RWPE2 (cell line): ENCODE measurements at regions not wholly inside any gene's neighbourhood (a gene's known extent, or its start where the extent isn't known, plus 50 kb on each side); places are given as distances from the start of the nearest gene placed in this dataset.

Experiments used
- ATAC-seq: fragments of 200-7000 bp; cut with Tn5 transposase; 3 replicates; pipeline ENCODE4 v1.9.1; 2021; ENCODE audit warnings: low read depth
- DNase-seq: peaks from one replicate; pipeline ENCODE4 v3.0.0-alpha.2; 2020; ENCODE audit warnings: low spot score
- H3K27ac ChIP-seq: fragments of 450-650 bp; 2 replicates; pipeline ENCODE4 v1.5.1; 2017; ENCODE audit warnings: mild to moderate bottlenecking; ENCODE audit not compliant: poor library complexity, severe bottlenecking
- H3K27me3 ChIP-seq: fragments of 250-450 bp; sonication (Bioruptor Pico); 2 replicates; pipeline ENCODE4 v1.5.1; 2021; ENCODE audit warnings: mild to moderate bottlenecking, moderate library complexity; ENCODE audit not compliant: insufficient read depth, poor library complexity, severe bottlenecking
- H3K36me3 ChIP-seq: fragments of 250-450 bp; sonication (Bioruptor Pico); 2 replicates; pipeline ENCODE4 v1.5.1; 2020; ENCODE audit warnings: low read depth, mild to moderate bottlenecking, moderate library complexity
- H3K4me1 ChIP-seq: fragments of 250-450 bp; sonication (Bioruptor Pico); 2 replicates; pipeline ENCODE4 v1.5.1; 2021; ENCODE audit warnings: mild to moderate bottlenecking, moderate library complexity; ENCODE audit not compliant: insufficient read depth, poor library complexity, severe bottlenecking
- H3K4me3 ChIP-seq: fragments of 250-450 bp; sonication (Bioruptor Pico); 2 replicates; pipeline ENCODE4 v1.5.1; 2021; ENCODE audit warnings: mild to moderate bottlenecking, moderate library complexity; ENCODE audit not compliant: severe bottlenecking
- H3K9me3 ChIP-seq: fragments of 250-450 bp; sonication (Bioruptor Pico); 2 replicates; pipeline ENCODE4 v1.5.1; 2021; ENCODE audit warnings: mild to moderate bottlenecking, moderate library complexity; ENCODE audit not compliant: severe bottlenecking
- TF ChIP-seq, protein P1 (sequence below): fragments of 450-650 bp; IDR thresholded peaks from one replicate; pipeline ENCODE4 v1.5.1; 2017; ENCODE audit warnings: mild to moderate bottlenecking, moderate library complexity; ENCODE audit not compliant: poor library complexity, severe bottlenecking

DNA sequence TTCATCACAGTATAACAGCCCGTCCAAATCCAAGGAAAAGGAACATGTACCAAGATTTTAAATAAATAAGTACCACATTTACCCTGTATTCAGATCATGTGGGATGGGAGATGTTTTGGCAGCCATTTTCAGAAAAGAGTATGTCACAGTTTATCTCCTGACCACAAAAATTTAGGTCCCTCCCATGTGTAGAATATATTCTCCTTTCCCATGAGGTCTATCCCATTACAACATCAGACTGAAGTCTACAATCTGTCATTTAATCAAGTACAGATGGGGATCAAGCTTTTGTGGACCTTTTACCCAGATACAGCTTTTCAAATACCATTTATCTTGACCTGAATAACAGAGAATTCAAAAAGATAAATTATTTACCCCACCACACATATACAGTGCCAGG, 444.5 kb downstream of the PLOD2 start:
- DNase-seq: no peak
- ATAC-seq: no peak
- no peaks in the 10 kb centered on the region for H3K36me3 ChIP-seq
- no peaks in the 10 kb centered on the region for H3K27me3 ChIP-seq
- no peak overlapping the region for H3K4me3 ChIP-seq
- H3K9me3 ChIP-seq: no peaks in the 10 kb centered on the region
- H3K27ac ChIP-seq: no peak overlapping the region
- H3K4me1 ChIP-seq: no peaks in the 10 kb centered on the region
- TF ChIP-seq, protein P1, sequence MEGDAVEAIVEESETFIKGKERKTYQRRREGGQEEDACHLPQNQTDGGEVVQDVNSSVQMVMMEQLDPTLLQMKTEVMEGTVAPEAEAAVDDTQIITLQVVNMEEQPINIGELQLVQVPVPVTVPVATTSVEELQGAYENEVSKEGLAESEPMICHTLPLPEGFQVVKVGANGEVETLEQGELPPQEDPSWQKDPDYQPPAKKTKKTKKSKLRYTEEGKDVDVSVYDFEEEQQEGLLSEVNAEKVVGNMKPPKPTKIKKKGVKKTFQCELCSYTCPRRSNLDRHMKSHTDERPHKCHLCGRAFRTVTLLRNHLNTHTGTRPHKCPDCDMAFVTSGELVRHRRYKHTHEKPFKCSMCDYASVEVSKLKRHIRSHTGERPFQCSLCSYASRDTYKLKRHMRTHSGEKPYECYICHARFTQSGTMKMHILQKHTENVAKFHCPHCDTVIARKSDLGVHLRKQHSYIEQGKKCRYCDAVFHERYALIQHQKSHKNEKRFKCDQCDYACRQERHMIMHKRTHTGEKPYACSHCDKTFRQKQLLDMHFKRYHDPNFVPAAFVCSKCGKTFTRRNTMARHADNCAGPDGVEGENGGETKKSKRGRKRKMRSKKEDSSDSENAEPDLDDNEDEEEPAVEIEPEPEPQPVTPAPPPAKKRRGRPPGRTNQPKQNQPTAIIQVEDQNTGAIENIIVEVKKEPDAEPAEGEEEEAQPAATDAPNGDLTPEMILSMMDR: no peak

DNA sequence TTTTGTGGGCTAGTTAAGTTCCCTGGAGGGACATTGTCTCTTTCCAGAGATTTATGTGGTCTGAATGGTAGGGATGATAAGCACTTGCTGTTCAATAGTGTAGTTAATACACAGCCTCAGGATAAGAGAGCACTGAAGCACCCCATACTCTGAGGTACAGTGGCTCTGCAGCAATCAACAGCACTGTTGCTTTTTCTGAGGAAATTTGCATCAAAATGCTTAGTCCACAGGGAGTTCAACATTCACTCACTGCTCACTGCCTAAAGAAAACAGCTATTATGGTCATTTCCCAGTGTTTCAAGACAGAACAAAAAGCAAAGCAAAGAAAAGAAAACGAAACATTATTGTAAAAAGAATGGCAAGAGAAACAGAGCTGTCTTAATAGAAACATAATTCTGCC, 441.9 kb downstream of the PLOD2 start:
- no peak overlapping the region for H3K4me3 ChIP-seq
- no peak overlapping the region for H3K27ac ChIP-seq
- no peaks in the 10 kb centered on the region for H3K36me3 ChIP-seq
- H3K4me1 ChIP-seq: no peaks in the 10 kb centered on the region
- no peaks in the 10 kb centered on the region for H3K9me3 ChIP-seq
- TF ChIP-seq, protein P1: no peak
- H3K27me3 ChIP-seq: no peaks in the 10 kb centered on the region
- ATAC-seq: no peak
- no peak for DNase-seq

DNA sequence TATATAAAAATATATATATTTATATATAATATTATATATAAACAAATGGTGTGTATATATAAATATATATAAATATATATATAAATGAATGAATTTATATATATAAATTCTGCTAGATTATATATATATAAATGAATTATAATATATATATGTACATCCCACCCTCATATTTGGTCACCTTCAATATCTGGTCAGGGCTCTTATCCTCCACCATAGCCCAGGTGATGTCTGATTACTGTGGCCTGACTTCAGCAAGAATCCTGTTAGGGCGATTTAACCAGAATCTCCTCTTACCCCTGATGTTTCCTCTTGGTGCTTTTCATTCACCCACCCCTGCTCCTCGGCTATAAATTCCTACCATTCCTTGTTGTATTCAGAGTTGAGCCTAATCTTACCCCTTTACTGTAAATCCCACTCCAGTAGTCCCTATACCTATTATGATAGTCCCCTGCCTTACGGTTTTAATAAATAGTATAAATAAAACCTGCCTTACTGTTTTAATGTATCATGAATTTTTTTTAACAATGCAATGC, 439.6 kb downstream of the PLOD2 start:
- Histone ChIP-seq H3K4me1 (no peaks in the 10 kb centered on the region), H3K36me3 (no peaks in the 10 kb centered on the region), H3K4me3 (no peak overlapping the region), H3K9me3 (no peaks in the 10 kb centered on the region), H3K27me3 (no peaks in the 10 kb centered on the region), H3K27ac (no peak overlapping the region)
- no peak for DNase-seq
- ATAC-seq: no peak
- TF ChIP-seq, protein P1: no peak

DNA sequence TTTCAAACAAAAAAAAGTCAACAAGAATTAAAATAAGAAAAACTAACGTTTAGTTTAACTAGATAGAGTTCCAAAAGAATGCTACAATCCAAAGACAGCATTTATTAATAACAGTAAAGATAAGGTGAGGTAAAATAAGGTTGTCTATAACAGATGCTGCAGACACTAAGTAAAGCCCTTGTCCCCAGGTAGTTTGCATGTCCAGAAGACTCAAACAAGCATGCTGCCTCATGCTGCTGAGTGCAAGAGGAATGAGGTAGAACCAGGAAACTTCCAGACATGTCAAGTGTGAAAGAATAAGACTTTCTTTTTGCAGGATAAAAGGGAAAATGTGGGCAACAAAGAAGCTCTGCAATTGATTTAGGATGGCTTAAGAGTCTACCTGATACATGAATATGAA, 439.2 kb downstream of the PLOD2 start:
- no peak overlapping the region for H3K27ac ChIP-seq
- DNase-seq (no peak), ATAC-seq (no peak)
- H3K4me3 ChIP-seq: no peak overlapping the region
- H3K36me3 ChIP-seq: no peaks in the 10 kb centered on the region
- H3K4me1 ChIP-seq: no peaks in the 10 kb centered on the region
- TF ChIP-seq, protein P1: no peak
- H3K9me3 ChIP-seq: no peaks in the 10 kb centered on the region
- no peaks in the 10 kb centered on the region for H3K27me3 ChIP-seq

DNA sequence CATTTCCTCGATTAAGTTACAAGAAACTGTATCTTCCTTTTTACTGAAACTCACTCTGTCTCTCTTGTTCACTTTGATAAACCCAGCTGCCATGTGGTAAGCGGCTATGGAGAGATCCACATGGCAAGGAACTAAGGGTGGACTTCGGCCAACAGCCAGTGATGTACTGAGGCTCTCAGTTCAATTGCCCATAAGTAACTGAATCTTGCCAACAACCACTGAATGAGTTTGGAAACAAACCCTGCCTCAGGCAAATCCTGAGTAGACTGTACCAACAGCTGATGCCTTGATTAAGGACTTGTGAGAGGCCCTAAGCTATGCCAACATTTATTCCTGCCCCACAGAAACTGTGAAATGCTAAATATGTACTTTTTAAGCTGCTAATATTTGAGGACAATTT, 433.5 kb downstream of the PLOD2 start:
- Histone ChIP-seq H3K36me3 (no peaks in the 10 kb centered on the region), H3K27ac (no peak overlapping the region), H3K9me3 (no peaks in the 10 kb centered on the region), H3K4me1 (no peaks in the 10 kb centered on the region), H3K27me3 (no peaks in the 10 kb centered on the region), H3K4me3 (no peak overlapping the region)
- DNase-seq (no peak), ATAC-seq (no peak)
- TF ChIP-seq, protein P1: no peak
